Mesenchymal stem cell (in vitro differentiated cells and primary cell): ENCODE measurements at regions not wholly inside any gene's neighbourhood (a gene's known extent, or its start where the extent isn't known, plus 50 kb on each side); places are given as distances from the start of the nearest gene placed in this dataset.

Experiments
- DNase-seq: peaks from one replicate; pipeline ENCODE4 v3.0.0-alpha.2; 2013
- H2AFZ ChIP-seq: one replicate; pipeline ENCODE4 v1.6.1; 2013; ENCODE audit warnings: low read depth, mild to moderate bottlenecking, control low read depth, inconsistent platforms, low read length, moderate library complexity
- H2AK5ac ChIP-seq: 2 replicates; pipeline ENCODE4 v1.6.1; 2013; ENCODE audit warnings: low read length, moderate library complexity, mild to moderate bottlenecking, inconsistent platforms; ENCODE audit not compliant: severe bottlenecking
- H2BK120ac ChIP-seq: one replicate; pipeline ENCODE4 v1.6.1; 2013; ENCODE audit warnings: low read depth, mild to moderate bottlenecking, inconsistent platforms, low read length, moderate library complexity
- H2BK12ac ChIP-seq, 2 experiments: one replicate each; pipeline ENCODE4 v1.6.1; 2013; ENCODE audit warnings: inconsistent platforms in 2 of 2, low read length in 2 of 2, mild to moderate bottlenecking in 2 of 2, moderate library complexity in 2 of 2, control low read depth in 1 of 2
- H2BK15ac ChIP-seq: one replicate; pipeline ENCODE4 v1.6.1; 2013; ENCODE audit warnings: mild to moderate bottlenecking, low read depth, inconsistent platforms; ENCODE audit not compliant: poor library complexity, severe bottlenecking
- H2BK5ac ChIP-seq: 2 replicates; pipeline ENCODE4 v1.6.1; 2013; ENCODE audit warnings: low read depth, mild to moderate bottlenecking, low read length, control low read depth, inconsistent platforms; ENCODE audit not compliant: poor library complexity, severe bottlenecking
- H3K14ac ChIP-seq, 2 experiments: one replicate each; pipeline ENCODE4 v1.6.1; 2013; ENCODE audit warnings: inconsistent platforms in 2 of 2, low read length in 2 of 2, control low read depth in 1 of 2, mild to moderate bottlenecking in 1 of 2, moderate library complexity in 1 of 2
- H3K18ac ChIP-seq, 2 experiments: one replicate each; pipeline ENCODE4 v1.6.1; 2013; ENCODE audit warnings: inconsistent platforms in 2 of 2, low read length in 2 of 2, control low read depth in 1 of 2, low read depth in 1 of 2, mild to moderate bottlenecking in 1 of 2
- H3K23ac ChIP-seq, 2 experiments: one replicate each; pipeline ENCODE4 v1.6.1; 2013; ENCODE audit warnings: inconsistent platforms in 2 of 2, low read length in 2 of 2, mild to moderate bottlenecking in 2 of 2, moderate library complexity in 2 of 2, control low read depth in 1 of 2
- H3K27ac ChIP-seq: 2 replicates; pipeline ENCODE4 v1.5.1; 2013; ENCODE audit warnings: mild to moderate bottlenecking, moderate library complexity, low read length, control low read depth, inconsistent platforms; ENCODE audit not compliant: poor library complexity, severe bottlenecking
- H3K27me3 ChIP-seq, 2 experiments: 2 replicates each; pipeline versions ENCODE4 v1.6.1 to v1.7.0; 2013; ENCODE audit warnings: low read length in 2 of 2, mild to moderate bottlenecking in 2 of 2, moderate library complexity in 2 of 2, control low read depth in 1 of 2, inconsistent platforms in 1 of 2; ENCODE audit not compliant: control insufficient read depth in 1 of 2, insufficient read depth in 1 of 2
- H3K36me3 ChIP-seq, 2 experiments: 2 replicates each; pipeline versions ENCODE4 v1.6.1 to v1.7.0; 2013; ENCODE audit warnings: low read length in 2 of 2, control low read depth in 1 of 2, inconsistent platforms in 1 of 2, low read depth in 1 of 2, mild to moderate bottlenecking in 1 of 2; ENCODE audit not compliant: insufficient read depth in 2 of 2, control insufficient read depth in 1 of 2
- H3K4ac ChIP-seq, 2 experiments: one replicate each; pipeline ENCODE4 v1.6.1; 2013; ENCODE audit warnings: inconsistent platforms in 2 of 2, low read length in 2 of 2, mild to moderate bottlenecking in 2 of 2, moderate library complexity in 2 of 2, control low read depth in 1 of 2, low read depth in 1 of 2
- H3K4me1 ChIP-seq: 2 replicates; pipeline ENCODE4 v1.6.1; 2013; ENCODE audit warnings: low read depth, low read length, control low read depth; ENCODE audit not compliant: control insufficient read depth, insufficient read depth
- H3K4me2 ChIP-seq: 2 replicates; pipeline ENCODE4 v1.6.1; 2013; ENCODE audit warnings: low read length, mild to moderate bottlenecking, inconsistent platforms; ENCODE audit not compliant: poor library complexity, severe bottlenecking
- H3K4me3 ChIP-seq, 2 experiments: 2 replicates each; pipeline versions ENCODE4 v1.5.1 to v1.7.0; 2013; ENCODE audit warnings: low read length in 2 of 2, mild to moderate bottlenecking in 2 of 2, control low read depth in 1 of 2, low read depth in 1 of 2; ENCODE audit not compliant: insufficient read depth in 1 of 2
- H3K79me1 ChIP-seq: replicated peaks from 2 replicates; pipeline ENCODE4 v1.6.1; 2013; ENCODE audit warnings: mild to moderate bottlenecking, control low read depth, low read length, inconsistent platforms; ENCODE audit not compliant: poor library complexity, severe bottlenecking
- H3K9ac ChIP-seq: 2 replicates; pipeline ENCODE4 v1.7.0; 2013; ENCODE audit warnings: mild to moderate bottlenecking, low read length, moderate library complexity
- H3K9me3 ChIP-seq: 2 replicates; pipeline ENCODE4 v1.7.0; 2013; ENCODE audit warnings: mild to moderate bottlenecking, low read length; ENCODE audit not compliant: control insufficient read depth
- H4K8ac ChIP-seq: one replicate; pipeline ENCODE4 v1.6.1; 2013; ENCODE audit warnings: inconsistent platforms, mild to moderate bottlenecking, low read length, moderate library complexity
- H4K91ac ChIP-seq: one replicate; pipeline ENCODE4 v1.6.1; 2013; ENCODE audit warnings: mild to moderate bottlenecking, low read length, inconsistent platforms
- WGBS: methylation state at CpG from one replicate; pipeline ENCODE4 v1.1.7; 2013; ENCODE audit warnings: mixed read lengths; 5-methylcytosine and 5-hydroxymethylcytosine counted together

DNA sequence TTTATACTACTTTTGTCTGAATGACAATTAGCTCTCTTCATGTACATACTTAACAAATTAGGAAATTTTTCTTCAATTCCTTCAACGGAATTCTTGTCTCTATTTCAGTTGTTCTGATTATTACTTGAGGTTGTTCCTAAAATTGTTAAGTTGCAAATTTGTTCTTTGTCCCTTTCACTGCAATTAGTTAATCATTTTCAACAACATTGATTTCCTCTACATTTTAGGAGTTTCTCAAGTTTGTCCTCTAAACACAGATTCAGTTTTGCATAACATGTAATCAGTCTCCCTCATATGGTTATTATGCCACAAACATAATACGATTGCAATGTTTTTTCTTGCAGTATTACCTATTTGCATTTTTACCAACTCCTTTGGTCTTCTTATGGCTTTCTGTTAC is 283.5 kb downstream of the SV2B start:
- DNase-seq = no peak
- no peak overlapping the region for H2AFZ ChIP-seq
- H2BK12ac ChIP-seq = no peak overlapping the region
- H3K79me1 ChIP-seq = no peaks in the 10 kb centered on the region
- H2AK5ac ChIP-seq = no peak overlapping the region
- no peak overlapping the region for H2BK120ac ChIP-seq
- H3K9me3 ChIP-seq = no peaks in the 10 kb centered on the region
- H4K91ac ChIP-seq = no peak overlapping the region
- no peak overlapping the region for H4K8ac ChIP-seq
- no peak overlapping the region for H3K23ac ChIP-seq
- no peak overlapping the region for H2BK15ac ChIP-seq
- no peak overlapping the region for H3K18ac ChIP-seq
- WGBS = 90% methylated on average over 1 of the region's 2 CpGs
- no peak overlapping the region for H3K4me2 ChIP-seq
- H3K36me3 ChIP-seq = no peaks in the 10 kb centered on the region
- no peak overlapping the region for H2BK5ac ChIP-seq
- no peak overlapping the region for H3K14ac ChIP-seq
- no peak overlapping the region for H3K9ac ChIP-seq
- no peak overlapping the region for H3K4ac ChIP-seq
- H3K4me1 ChIP-seq = no peaks in the 10 kb centered on the region
- peaks cover 0 to 3% of the 10 kb centered on the region in 2 experiments for H3K27me3 ChIP-seq
- H3K27ac ChIP-seq = no peak overlapping the region
- H3K4me3 ChIP-seq = no peak overlapping the region

DNA sequence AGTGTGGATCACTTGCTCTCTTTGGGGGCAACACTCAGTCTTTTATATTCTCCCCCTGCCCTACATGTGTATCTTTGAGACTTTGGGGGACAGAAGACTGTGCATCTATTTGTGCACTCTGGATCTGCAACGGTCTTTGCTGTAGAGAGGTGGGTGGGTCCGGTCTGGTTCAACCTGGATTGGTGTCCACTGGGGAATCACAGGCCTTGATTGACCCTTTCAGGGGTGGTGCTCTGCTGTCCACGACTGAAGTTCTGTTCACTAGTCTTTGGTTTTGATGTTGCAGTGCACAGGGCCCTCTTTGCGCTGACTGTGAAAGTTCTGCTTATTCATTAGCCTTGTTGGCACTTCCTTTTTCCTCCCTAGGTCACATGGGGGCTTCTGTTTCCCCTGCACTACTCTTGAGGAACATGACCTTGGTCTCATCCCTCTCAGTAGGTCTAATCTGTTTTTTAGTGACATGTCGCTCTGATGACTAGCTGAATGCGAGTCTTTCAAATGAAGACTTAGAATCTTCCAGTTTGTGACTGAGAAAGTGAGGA is 284.2 kb downstream of the SV2B start:
- Histone ChIP-seq H3K27ac (no peak overlapping the region), H4K8ac (no peak overlapping the region), H3K4ac (no peak overlapping the region), H3K4me2 (no peak overlapping the region), H2BK120ac (no peak overlapping the region), H2BK5ac (no peak overlapping the region), H3K14ac (no peak overlapping the region), H2BK12ac (no peak overlapping the region), H4K91ac (no peak overlapping the region), H3K9ac (no peak overlapping the region), H3K9me3 (no peaks in the 10 kb centered on the region), H3K4me3 (no peak overlapping the region), H3K18ac (no peak overlapping the region), H2AK5ac (no peak overlapping the region), H3K79me1 (no peaks in the 10 kb centered on the region), H2AFZ (no peak overlapping the region), H3K4me1 (no peaks in the 10 kb centered on the region), H3K27me3 (peaks cover 0 to 3% of the 10 kb centered on the region in 2 experiments), H3K36me3 (no peaks in the 10 kb centered on the region), H2BK15ac (no peak overlapping the region), H3K23ac (no peak overlapping the region)
- no peak for DNase-seq
- WGBS = 82% methylated on average over 6 of the region's 6 CpGs

DNA sequence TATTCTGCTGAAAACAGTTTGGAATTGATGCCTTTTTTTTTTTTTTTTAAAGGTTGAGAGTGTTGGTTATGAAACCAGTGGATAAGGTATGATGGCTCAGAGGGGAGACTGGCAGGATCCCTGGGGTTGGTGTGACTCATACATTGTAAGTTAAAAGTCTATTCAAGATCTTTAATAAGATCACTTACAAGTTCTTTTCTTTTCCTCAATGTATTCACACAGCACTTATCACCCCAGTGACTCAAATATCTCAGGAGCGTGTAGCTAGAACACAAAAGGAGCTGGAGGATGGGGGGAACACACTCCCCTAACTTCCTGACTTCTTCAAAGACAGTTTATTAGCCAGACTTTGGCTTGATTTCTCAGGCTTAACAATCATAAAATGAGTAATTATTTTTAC is 285.3 kb downstream of the SV2B start:
- Histone ChIP-seq H3K9ac (no peak overlapping the region), H3K4me2 (no peak overlapping the region), H2AFZ (no peak overlapping the region), H3K4ac (no peak overlapping the region), H2BK120ac (no peak overlapping the region), H3K36me3 (no peaks in the 10 kb centered on the region), H4K8ac (no peak overlapping the region), H2BK12ac (no peak overlapping the region), H3K4me3 (no peak overlapping the region), H3K79me1 (no peaks in the 10 kb centered on the region), H3K9me3 (peaks cover 3% of the 10 kb centered on the region), H3K27ac (no peak overlapping the region), H2AK5ac (no peak overlapping the region), H2BK15ac (no peak overlapping the region), H3K18ac (no peak overlapping the region), H2BK5ac (no peak overlapping the region), H3K14ac (no peak overlapping the region), H3K23ac (no peak overlapping the region), H3K27me3 (peaks cover 0 to 3% of the 10 kb centered on the region in 2 experiments), H3K4me1 (no peaks in the 10 kb centered on the region), H4K91ac (no peak overlapping the region)
- WGBS = no CpG with 5 or more reads among the region's 1 CpG
- DNase-seq = no peak

GRCh38 chr15:91393186-91393585 is 293.1 kb downstream of the SV2B start:
- no peak overlapping the region for H4K8ac ChIP-seq
- no peak overlapping the region for H3K4me2 ChIP-seq
- no peak overlapping the region for H2AFZ ChIP-seq
- H2AK5ac ChIP-seq = no peak overlapping the region
- H3K27me3 ChIP-seq = no peaks in the 10 kb centered on the region
- DNase-seq = no peak
- no peak overlapping the region for H3K4ac ChIP-seq
- no peak overlapping the region for H2BK12ac ChIP-seq
- no peak overlapping the region for H2BK120ac ChIP-seq
- no peak overlapping the region for H2BK15ac ChIP-seq
- no peak overlapping the region for H3K14ac ChIP-seq
- no peaks in the 10 kb centered on the region for H3K79me1 ChIP-seq
- no peaks in the 10 kb centered on the region for H3K36me3 ChIP-seq
- no peak overlapping the region for H2BK5ac ChIP-seq
- H4K91ac ChIP-seq = no peak overlapping the region
- H3K4me1 ChIP-seq = no peaks in the 10 kb centered on the region
- WGBS = 70% methylated on average over 3 of the region's 6 CpGs
- H3K27ac ChIP-seq = no peak overlapping the region
- H3K9me3 ChIP-seq = peaks cover 15% of the 10 kb centered on the region
- no peak overlapping the region for H3K4me3 ChIP-seq
- H3K23ac ChIP-seq = no peak overlapping the region
- H3K9ac ChIP-seq = no peak overlapping the region
- H3K18ac ChIP-seq = no peak overlapping the region
